Activated CD8-positive, alpha-beta memory T cell treated with anti-CD3 and anti-CD28 coated beads, Interleukin-2, amount 50 U/mL, for 48 hours (primary cell): ENCODE measurements at regions not wholly inside any gene's neighbourhood (a gene's known extent, or its start where the extent isn't known, plus 50 kb on each side); places are given as distances from the start of the nearest gene placed in this dataset.

Experiments
- DNase-seq: peaks from one replicate; pipeline ENCODE4 v3.0.0-alpha.2; 2020

GRCh38 chr1:234988155-234988517 lies 140.5 kb downstream of the TOMM20 start:
- no peak for DNase-seq

GRCh38 chr1:234987415-234988154 lies 141.1 kb downstream of the TOMM20 start:
- DNase-seq: no peak

GRCh38 chr1:234986750-234987414 lies 141.8 kb downstream of the TOMM20 start:
- no peak for DNase-seq

GRCh38 chr1:234985516-234986294 lies 142.9 kb downstream of the TOMM20 start:
- no peak for DNase-seq

- DNase-seq: no peak
These were observed 143.6 kb downstream of the TOMM20 start for GRCh38 chr1:234985007-234985370.

- no peak for DNase-seq
These were observed 144.9 kb downstream of the TOMM20 start for GRCh38 chr1:234983564-234984238.

GRCh38 chr1:234981758-234982157 lies 146.9 kb downstream of the TOMM20 start:
- DNase-seq: no peak

GRCh38 chr1:234980645-234981396 lies 147.8 kb downstream of the TOMM20 start:
- peak; percentile 86 for DNase-seq

GRCh38 chr1:234980291-234980644 lies 148.4 kb downstream of the TOMM20 start:
- DNase-seq: no peak

- no peak for DNase-seq
These were observed 149.0 kb downstream of the TOMM20 start for GRCh38 chr1:234979296-234980279.

- no peak for DNase-seq
These were observed 150.0 kb downstream of the TOMM20 start for GRCh38 chr1:234978397-234979295.

GRCh38 chr1:234977875-234978396 lies 150.7 kb downstream of the TOMM20 start:
- DNase-seq: no peak

GRCh38 chr1:234976861-234977680 lies 151.6 kb downstream of the TOMM20 start:
- DNase-seq: no peak

GRCh38 chr1:234975941-234976860 lies 152.4 kb downstream of the TOMM20 start:
- DNase-seq: no peak

GRCh38 chr1:234975122-234975940 lies 153.3 kb downstream of the TOMM20 start:
- DNase-seq: peak; percentile 25

GRCh38 chr1:234973426-234974250 lies 155.0 kb downstream of the TOMM20 start:
- DNase-seq: peak; percentile 49
